ENCODE measurements at regions not wholly inside any gene's neighbourhood (a gene's known extent, or its start where the extent isn't known, plus 50 kb on each side); places are given as distances from the start of the nearest gene placed in this dataset.

- TF ChIP-seq CTCF (IDR thresholded peaks at IDR 0.05) (no peak), SIN3A (IDR thresholded peaks at IDR 0.05; ENCODE audit: borderline replicate concordance, insufficient read depth, low read depth, low read length) (no peak), POLR2AphosphoS5 (IDR thresholded peaks at IDR 0.05; ENCODE audit: low read depth, low read length) (no peak)
- TF ChIP-seq, protein P1, sequence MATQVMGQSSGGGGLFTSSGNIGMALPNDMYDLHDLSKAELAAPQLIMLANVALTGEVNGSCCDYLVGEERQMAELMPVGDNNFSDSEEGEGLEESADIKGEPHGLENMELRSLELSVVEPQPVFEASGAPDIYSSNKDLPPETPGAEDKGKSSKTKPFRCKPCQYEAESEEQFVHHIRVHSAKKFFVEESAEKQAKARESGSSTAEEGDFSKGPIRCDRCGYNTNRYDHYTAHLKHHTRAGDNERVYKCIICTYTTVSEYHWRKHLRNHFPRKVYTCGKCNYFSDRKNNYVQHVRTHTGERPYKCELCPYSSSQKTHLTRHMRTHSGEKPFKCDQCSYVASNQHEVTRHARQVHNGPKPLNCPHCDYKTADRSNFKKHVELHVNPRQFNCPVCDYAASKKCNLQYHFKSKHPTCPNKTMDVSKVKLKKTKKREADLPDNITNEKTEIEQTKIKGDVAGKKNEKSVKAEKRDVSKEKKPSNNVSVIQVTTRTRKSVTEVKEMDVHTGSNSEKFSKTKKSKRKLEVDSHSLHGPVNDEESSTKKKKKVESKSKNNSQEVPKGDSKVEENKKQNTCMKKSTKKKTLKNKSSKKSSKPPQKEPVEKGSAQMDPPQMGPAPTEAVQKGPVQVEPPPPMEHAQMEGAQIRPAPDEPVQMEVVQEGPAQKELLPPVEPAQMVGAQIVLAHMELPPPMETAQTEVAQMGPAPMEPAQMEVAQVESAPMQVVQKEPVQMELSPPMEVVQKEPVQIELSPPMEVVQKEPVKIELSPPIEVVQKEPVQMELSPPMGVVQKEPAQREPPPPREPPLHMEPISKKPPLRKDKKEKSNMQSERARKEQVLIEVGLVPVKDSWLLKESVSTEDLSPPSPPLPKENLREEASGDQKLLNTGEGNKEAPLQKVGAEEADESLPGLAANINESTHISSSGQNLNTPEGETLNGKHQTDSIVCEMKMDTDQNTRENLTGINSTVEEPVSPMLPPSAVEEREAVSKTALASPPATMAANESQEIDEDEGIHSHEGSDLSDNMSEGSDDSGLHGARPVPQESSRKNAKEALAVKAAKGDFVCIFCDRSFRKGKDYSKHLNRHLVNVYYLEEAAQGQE (IDR thresholded peaks at IDR 0.05; ENCODE audit: insufficient read depth in 1 of 2, low read depth in 2 of 2, low read length in 1 of 2) = no peak
Observed at GRCh38 chr2:180463608-180464007, 456.5 kb upstream of the CWC22 start.
